ENCODE measurements at regions not wholly inside any gene's neighbourhood (a gene's known extent, or its start where the extent isn't known, plus 50 kb on each side); places are given as distances from the start of the nearest gene placed in this dataset.

- Histone ChIP-seq H3K9me3 (no peaks in the 10 kb centered on the region), H3K4me1 (replicated peaks) (no peaks in the 10 kb centered on the region), H3K27ac (no peak overlapping the region), H3K27me3 (replicated peaks; ENCODE audit: insufficient read depth) (no peaks in the 10 kb centered on the region), H3K36me3 (no peaks in the 10 kb centered on the region), H3K4me3 (no peak overlapping the region)
- no peak for TF ChIP-seq CTCF (IDR thresholded peaks at IDR 0.05)
- no peak for TF ChIP-seq POLR2AphosphoS5 (IDR thresholded peaks at IDR 0.05)
- no peak for TF ChIP-seq POLR2A (IDR thresholded peaks at IDR 0.05)
- no peak for DNase-seq (ENCODE audit: low spot score)
- WGBS = 22% methylated on average over 2 of the region's 2 CpGs
- intact Hi-C loops (cut with DNase I) = no loop called here
Observed at GRCh38 chr2:57602733-57603132, 443.9 kb upstream of the VRK2 start.

GRCh38 chr2:57614988-57615387 is 431.6 kb upstream of the VRK2 start:
- H3K36me3 ChIP-seq = no peaks in the 10 kb centered on the region
- no peak overlapping the region for H3K4me3 ChIP-seq
- H3K27me3 ChIP-seq (replicated peaks; ENCODE audit: insufficient read depth) = no peaks in the 10 kb centered on the region
- WGBS = 48% methylated on average over 3 of the region's 3 CpGs
- no peaks in the 10 kb centered on the region for H3K9me3 ChIP-seq
- intact Hi-C loops (cut with DNase I) = no loop called here
- no peaks in the 10 kb centered on the region for H3K4me1 ChIP-seq (replicated peaks)
- DNase-seq (ENCODE audit: low spot score) = no peak
- no peak for TF ChIP-seq POLR2AphosphoS5 (IDR thresholded peaks at IDR 0.05)
- no peak for TF ChIP-seq POLR2A (IDR thresholded peaks at IDR 0.05)
- TF ChIP-seq CTCF (IDR thresholded peaks at IDR 0.05) = no peak
- H3K27ac ChIP-seq = no peak overlapping the region

- H3K36me3 ChIP-seq = no peaks in the 10 kb centered on the region
- H3K9me3 ChIP-seq = no peaks in the 10 kb centered on the region
- no peaks in the 10 kb centered on the region for H3K4me1 ChIP-seq (replicated peaks)
- no peak overlapping the region for H3K4me3 ChIP-seq
- DNase-seq (ENCODE audit: low spot score) = no peak
- intact Hi-C loops (cut with DNase I) = no loop called here
- TF ChIP-seq POLR2AphosphoS5 (IDR thresholded peaks at IDR 0.05) (no peak), POLR2A (IDR thresholded peaks at IDR 0.05) (no peak), CTCF (IDR thresholded peaks at IDR 0.05) (no peak)
- H3K27me3 ChIP-seq (replicated peaks; ENCODE audit: insufficient read depth) = no peaks in the 10 kb centered on the region
- WGBS = 13% methylated on average over 1 of the region's 1 CpG
- no peak overlapping the region for H3K27ac ChIP-seq
Observed at GRCh38 chr2:57615855-57616556, 430.6 kb upstream of the VRK2 start.

GRCh38 chr2:57617318-57617717 is 429.3 kb upstream of the VRK2 start:
- Histone ChIP-seq H3K9me3 (no peaks in the 10 kb centered on the region), H3K4me3 (no peak overlapping the region), H3K36me3 (no peaks in the 10 kb centered on the region), H3K4me1 (replicated peaks) (no peaks in the 10 kb centered on the region), H3K27me3 (replicated peaks; ENCODE audit: insufficient read depth) (no peaks in the 10 kb centered on the region), H3K27ac (no peak overlapping the region)
- DNase-seq (ENCODE audit: low spot score) = no peak
- intact Hi-C loops (cut with DNase I) = no loop called here
- no peak for TF ChIP-seq POLR2AphosphoS5 (IDR thresholded peaks at IDR 0.05)
- no peak for TF ChIP-seq CTCF (IDR thresholded peaks at IDR 0.05)
- TF ChIP-seq POLR2A (IDR thresholded peaks at IDR 0.05) = no peak
- WGBS = 46% methylated on average over 3 of the region's 3 CpGs

GRCh38 chr2:57621122-57621663 is 425.4 kb upstream of the VRK2 start:
- Histone ChIP-seq H3K4me1 (replicated peaks) (no peaks in the 10 kb centered on the region), H3K4me3 (no peak overlapping the region), H3K27ac (no peak overlapping the region), H3K9me3 (no peaks in the 10 kb centered on the region), H3K36me3 (no peaks in the 10 kb centered on the region), H3K27me3 (replicated peaks; ENCODE audit: insufficient read depth) (no peaks in the 10 kb centered on the region)
- TF ChIP-seq CTCF (IDR thresholded peaks at IDR 0.05) = no peak
- no peak for TF ChIP-seq POLR2A (IDR thresholded peaks at IDR 0.05)
- TF ChIP-seq POLR2AphosphoS5 (IDR thresholded peaks at IDR 0.05) = no peak
- intact Hi-C loops (cut with DNase I) = no loop called here
- WGBS = 50% methylated on average over 2 of the region's 2 CpGs
- DNase-seq (ENCODE audit: low spot score) = no peak
